Prostate gland (tissue), 2 donors: ENCODE measurements at regions not wholly inside any gene's neighbourhood (a gene's known extent, or its start where the extent isn't known, plus 50 kb on each side); places are given as distances from the start of the nearest gene placed in this dataset.

Experiments used
- POLR2A ChIP-seq: fragments of 450-650 bp; IDR thresholded peaks from one replicate; pipeline ENCODE4 v1.6.1; 2016; ENCODE audit warnings: antibody characterized with exemption, mild to moderate bottlenecking
- POLR2AphosphoS5 ChIP-seq: sonication (generic); formaldehyde crosslinking; IDR thresholded peaks from one replicate; pipeline ENCODE4 v1.6.1; 2017; ENCODE audit warnings: antibody characterized with exemption
- TF ChIP-seq, protein P1 (sequence below), 4 experiments: fragments of 200-600 bp in 2 of 4; fragments of 450-650 bp in 2 of 4; sonication (generic) in 2 of 4; IDR thresholded peaks; 1 replicate in 3 of 4; 2 replicates in 1 of 4; pipeline ENCODE4 v1.5.1; 2016 to 2019; ENCODE audit warnings: antibody characterized with exemption in 4 of 4, mild to moderate bottlenecking in 2 of 4, moderate library complexity in 2 of 4

DNA sequence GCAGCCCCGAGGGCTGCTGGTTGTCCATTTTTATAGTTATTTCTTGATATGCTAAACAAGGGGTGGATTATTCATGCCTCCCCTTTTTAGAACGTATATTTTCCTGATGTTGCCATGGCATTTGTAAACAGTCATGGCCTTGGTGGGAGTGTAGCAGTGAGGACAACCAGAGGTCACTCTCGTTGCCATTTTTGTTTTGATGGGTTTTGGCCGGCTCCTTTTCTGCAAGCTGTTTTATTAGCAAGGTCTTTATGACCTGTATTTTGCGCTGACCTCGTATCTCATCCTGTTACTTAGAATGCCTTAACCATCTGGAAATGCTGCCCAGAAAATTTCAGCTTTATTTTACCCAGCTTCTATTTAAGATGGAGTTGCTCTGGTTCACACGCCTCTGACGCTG, 825.8 kb upstream of the CDH2 start:
- TF ChIP-seq, protein P1, sequence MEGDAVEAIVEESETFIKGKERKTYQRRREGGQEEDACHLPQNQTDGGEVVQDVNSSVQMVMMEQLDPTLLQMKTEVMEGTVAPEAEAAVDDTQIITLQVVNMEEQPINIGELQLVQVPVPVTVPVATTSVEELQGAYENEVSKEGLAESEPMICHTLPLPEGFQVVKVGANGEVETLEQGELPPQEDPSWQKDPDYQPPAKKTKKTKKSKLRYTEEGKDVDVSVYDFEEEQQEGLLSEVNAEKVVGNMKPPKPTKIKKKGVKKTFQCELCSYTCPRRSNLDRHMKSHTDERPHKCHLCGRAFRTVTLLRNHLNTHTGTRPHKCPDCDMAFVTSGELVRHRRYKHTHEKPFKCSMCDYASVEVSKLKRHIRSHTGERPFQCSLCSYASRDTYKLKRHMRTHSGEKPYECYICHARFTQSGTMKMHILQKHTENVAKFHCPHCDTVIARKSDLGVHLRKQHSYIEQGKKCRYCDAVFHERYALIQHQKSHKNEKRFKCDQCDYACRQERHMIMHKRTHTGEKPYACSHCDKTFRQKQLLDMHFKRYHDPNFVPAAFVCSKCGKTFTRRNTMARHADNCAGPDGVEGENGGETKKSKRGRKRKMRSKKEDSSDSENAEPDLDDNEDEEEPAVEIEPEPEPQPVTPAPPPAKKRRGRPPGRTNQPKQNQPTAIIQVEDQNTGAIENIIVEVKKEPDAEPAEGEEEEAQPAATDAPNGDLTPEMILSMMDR (IDR thresholded peaks at IDR 0.05) = no peak
- TF ChIP-seq POLR2AphosphoS5 (no peak), POLR2A (no peak)
